ENCODE measurements at regions not wholly inside any gene's neighbourhood (a gene's known extent, or its start where the extent isn't known, plus 50 kb on each side); places are given as distances from the start of the nearest gene placed in this dataset.

- Histone ChIP-seq H3K27me3 (ENCODE audit: control insufficient read depth in 3 of 3, insufficient read depth in 3 of 3, low read length in 3 of 3) (no peaks in the 10 kb centered on the region), H3K9me3 (ENCODE audit: control insufficient read depth in 2 of 2, insufficient read depth in 1 of 2, low read depth in 1 of 2, low read length in 1 of 2) (peaks cover 0 to 5% of the 10 kb centered on the region in 2 donors), H3K27ac (ENCODE audit: low read depth in 1 of 3, low read length in 2 of 3) (no peak overlapping the region), H3K4me1 (ENCODE audit: control insufficient read depth in 3 of 3, insufficient read depth in 2 of 3, low read depth in 1 of 3, low read length in 2 of 3) (peaks cover 0 to 5% (median 0%) of the 10 kb centered on the region in 3 donors), H3K36me3 (ENCODE audit: control insufficient read depth in 3 of 3, insufficient read depth in 2 of 3, low read depth in 1 of 3, low read length in 3 of 3) (no peaks in the 10 kb centered on the region), H3K4me3 (ENCODE audit: low read depth in 1 of 3, low read length in 3 of 3) (no peak overlapping the region)
- FAIRE-seq (no peak), DNase-seq (peak in 1 of 2 donors; percentile 7)
- 68 to 82% (median 71%) methylated on average over 5 of the region's 5 CpGs for WGBS, 3 donors
These were observed 371.9 kb upstream of the ZMIZ1 start for GRCh38 chr10:78696791-78697395.

GRCh38 chr10:78699971-78700370, 368.8 kb upstream of the ZMIZ1 start:
- H3K27me3 ChIP-seq (ENCODE audit: control insufficient read depth in 3 of 3, insufficient read depth in 3 of 3, low read length in 3 of 3), result no peaks in the 10 kb centered on the region
- H3K4me3 ChIP-seq (ENCODE audit: low read depth in 1 of 3, low read length in 3 of 3), result no peak overlapping the region
- H3K4me1 ChIP-seq (ENCODE audit: control insufficient read depth in 3 of 3, insufficient read depth in 2 of 3, low read depth in 1 of 3, low read length in 2 of 3), result peaks cover 0 to 5% (median 0%) of the 10 kb centered on the region in 3 donors
- no peaks in the 10 kb centered on the region for H3K9me3 ChIP-seq (ENCODE audit: control insufficient read depth in 2 of 2, insufficient read depth in 1 of 2, low read depth in 1 of 2, low read length in 1 of 2)
- FAIRE-seq (no peak), DNase-seq (no peak)
- no peak overlapping the region for H3K27ac ChIP-seq (ENCODE audit: low read depth in 1 of 3, low read length in 2 of 3)
- H3K36me3 ChIP-seq (ENCODE audit: control insufficient read depth in 3 of 3, insufficient read depth in 2 of 3, low read depth in 1 of 3, low read length in 3 of 3), result no peaks in the 10 kb centered on the region
- WGBS, 3 donors, result 90 to 97% (median 94%) methylated on average over 3 of the region's 3 CpGs

GRCh38 chr10:78700413-78700812, 368.4 kb upstream of the ZMIZ1 start:
- Histone ChIP-seq H3K4me3 (ENCODE audit: low read depth in 1 of 3, low read length in 3 of 3) (no peak overlapping the region), H3K36me3 (ENCODE audit: control insufficient read depth in 3 of 3, insufficient read depth in 2 of 3, low read depth in 1 of 3, low read length in 3 of 3) (no peaks in the 10 kb centered on the region), H3K4me1 (ENCODE audit: control insufficient read depth in 3 of 3, insufficient read depth in 2 of 3, low read depth in 1 of 3, low read length in 2 of 3) (peaks cover 0 to 5% (median 0%) of the 10 kb centered on the region in 3 donors), H3K27me3 (ENCODE audit: control insufficient read depth in 3 of 3, insufficient read depth in 3 of 3, low read length in 3 of 3) (no peaks in the 10 kb centered on the region), H3K9me3 (ENCODE audit: control insufficient read depth in 2 of 2, insufficient read depth in 1 of 2, low read depth in 1 of 2, low read length in 1 of 2) (no peaks in the 10 kb centered on the region), H3K27ac (ENCODE audit: low read depth in 1 of 3, low read length in 2 of 3) (no peak overlapping the region)
- no peak for FAIRE-seq
- peak; percentile 24 to 51 for DNase-seq

- 86 to 97% (median 93%) methylated on average over 2 of the region's 2 CpGs for WGBS, 3 donors
These were observed 367.8 kb upstream of the ZMIZ1 start for GRCh38 chr10:78700816-78701520.

GRCh38 chr10:78702186-78702585, 366.6 kb upstream of the ZMIZ1 start:
- Histone ChIP-seq H3K27me3 (ENCODE audit: control insufficient read depth in 3 of 3, insufficient read depth in 3 of 3, low read length in 3 of 3) (no peaks in the 10 kb centered on the region), H3K9me3 (ENCODE audit: control insufficient read depth in 2 of 2, insufficient read depth in 1 of 2, low read depth in 1 of 2, low read length in 1 of 2) (no peaks in the 10 kb centered on the region), H3K27ac (ENCODE audit: low read depth in 1 of 3, low read length in 2 of 3) (no peak overlapping the region), H3K36me3 (ENCODE audit: control insufficient read depth in 3 of 3, insufficient read depth in 2 of 3, low read depth in 1 of 3, low read length in 3 of 3) (no peaks in the 10 kb centered on the region), H3K4me1 (ENCODE audit: control insufficient read depth in 3 of 3, insufficient read depth in 2 of 3, low read depth in 1 of 3, low read length in 2 of 3) (peaks cover 0 to 5% (median 0%) of the 10 kb centered on the region in 3 donors), H3K4me3 (ENCODE audit: low read depth in 1 of 3, low read length in 3 of 3) (no peak overlapping the region)
- DNase-seq (no peak), FAIRE-seq (no peak)
- WGBS, 3 donors, result 92 to 94% (median 92%) methylated on average over 8 of the region's 8 CpGs

More at GRCh38 chr10:78700816-78701520, 367.8 kb upstream of the ZMIZ1 start:
- H3K27me3 ChIP-seq (ENCODE audit: control insufficient read depth in 3 of 3, insufficient read depth in 3 of 3, low read length in 3 of 3), result no peaks in the 10 kb centered on the region
- H3K27ac ChIP-seq (ENCODE audit: low read depth in 1 of 3, low read length in 2 of 3), result no peak overlapping the region
- no peak overlapping the region for H3K4me3 ChIP-seq (ENCODE audit: low read depth in 1 of 3, low read length in 3 of 3)
- FAIRE-seq (no peak), DNase-seq (no peak)
- no peaks in the 10 kb centered on the region for H3K36me3 ChIP-seq (ENCODE audit: control insufficient read depth in 3 of 3, insufficient read depth in 2 of 3, low read depth in 1 of 3, low read length in 3 of 3)
- peaks cover 0 to 5% (median 0%) of the 10 kb centered on the region in 3 donors for H3K4me1 ChIP-seq (ENCODE audit: control insufficient read depth in 3 of 3, insufficient read depth in 2 of 3, low read depth in 1 of 3, low read length in 2 of 3)
- H3K9me3 ChIP-seq (ENCODE audit: control insufficient read depth in 2 of 2, insufficient read depth in 1 of 2, low read depth in 1 of 2, low read length in 1 of 2), result no peaks in the 10 kb centered on the region

GRCh38 chr10:78702876-78703275, 365.9 kb upstream of the ZMIZ1 start:
- DNase-seq, result no peak
- no peaks in the 10 kb centered on the region for H3K36me3 ChIP-seq (ENCODE audit: control insufficient read depth in 3 of 3, insufficient read depth in 2 of 3, low read depth in 1 of 3, low read length in 3 of 3)
- FAIRE-seq, result no peak
- H3K9me3 ChIP-seq (ENCODE audit: control insufficient read depth in 2 of 2, insufficient read depth in 1 of 2, low read depth in 1 of 2, low read length in 1 of 2), result no peaks in the 10 kb centered on the region
- H3K27me3 ChIP-seq (ENCODE audit: control insufficient read depth in 3 of 3, insufficient read depth in 3 of 3, low read length in 3 of 3), result no peaks in the 10 kb centered on the region
- WGBS, 3 donors, result 73 to 83% (median 79%) methylated on average over 6 of the region's 6 CpGs
- H3K4me1 ChIP-seq (ENCODE audit: control insufficient read depth in 3 of 3, insufficient read depth in 2 of 3, low read depth in 1 of 3, low read length in 2 of 3), result peaks cover 0 to 5% (median 0%) of the 10 kb centered on the region in 3 donors
- no peak overlapping the region for H3K27ac ChIP-seq (ENCODE audit: low read depth in 1 of 3, low read length in 2 of 3)
- H3K4me3 ChIP-seq (ENCODE audit: low read depth in 1 of 3, low read length in 3 of 3), result no peak overlapping the region

GRCh38 chr10:78703593-78703992, 365.2 kb upstream of the ZMIZ1 start:
- Histone ChIP-seq H3K9me3 (ENCODE audit: control insufficient read depth in 2 of 2, insufficient read depth in 1 of 2, low read depth in 1 of 2, low read length in 1 of 2) (no peaks in the 10 kb centered on the region), H3K4me1 (ENCODE audit: control insufficient read depth in 3 of 3, insufficient read depth in 2 of 3, low read depth in 1 of 3, low read length in 2 of 3) (peaks cover 0 to 5% (median 0%) of the 10 kb centered on the region in 3 donors), H3K27me3 (ENCODE audit: control insufficient read depth in 3 of 3, insufficient read depth in 3 of 3, low read length in 3 of 3) (no peaks in the 10 kb centered on the region), H3K27ac (ENCODE audit: low read depth in 1 of 3, low read length in 2 of 3) (no peak overlapping the region), H3K4me3 (ENCODE audit: low read depth in 1 of 3, low read length in 3 of 3) (no peak overlapping the region), H3K36me3 (ENCODE audit: control insufficient read depth in 3 of 3, insufficient read depth in 2 of 3, low read depth in 1 of 3, low read length in 3 of 3) (no peaks in the 10 kb centered on the region)
- DNase-seq, result no peak
- WGBS, 3 donors, result 75 to 81% (median 78%) methylated on average over 6 of the region's 6 CpGs
- FAIRE-seq, result no peak

GRCh38 chr10:78706256-78706655, 362.5 kb upstream of the ZMIZ1 start:
- no peak for DNase-seq
- Histone ChIP-seq H3K4me1 (ENCODE audit: control insufficient read depth in 3 of 3, insufficient read depth in 2 of 3, low read depth in 1 of 3, low read length in 2 of 3) (no peaks in the 10 kb centered on the region), H3K36me3 (ENCODE audit: control insufficient read depth in 3 of 3, insufficient read depth in 2 of 3, low read depth in 1 of 3, low read length in 3 of 3) (no peaks in the 10 kb centered on the region), H3K27ac (ENCODE audit: low read depth in 1 of 3, low read length in 2 of 3) (no peak overlapping the region), H3K9me3 (ENCODE audit: control insufficient read depth in 2 of 2, insufficient read depth in 1 of 2, low read depth in 1 of 2, low read length in 1 of 2) (no peaks in the 10 kb centered on the region), H3K4me3 (ENCODE audit: low read depth in 1 of 3, low read length in 3 of 3) (no peak overlapping the region), H3K27me3 (ENCODE audit: control insufficient read depth in 3 of 3, insufficient read depth in 3 of 3, low read length in 3 of 3) (no peaks in the 10 kb centered on the region)
- 90 to 93% (median 92%) methylated on average over 2 of the region's 2 CpGs for WGBS, 3 donors
- FAIRE-seq, result no peak
